ENCODE measurements at regions not wholly inside any gene's neighbourhood (a gene's known extent, or its start where the extent isn't known, plus 50 kb on each side); places are given as distances from the start of the nearest gene placed in this dataset.

- Histone ChIP-seq H3K27ac (no peak overlapping the region), H3F3A (ENCODE audit: low read depth) (no peaks in the 10 kb centered on the region), H3K79me2 (ENCODE audit: low read depth) (no peaks in the 10 kb centered on the region), H2AFZ (replicated peaks) (no peak overlapping the region), H3K4me3 (no peak overlapping the region), H3K27me3 (no peaks in the 10 kb centered on the region), H3K4me1 (no peaks in the 10 kb centered on the region), H3K4me2 (no peak overlapping the region), H3K36me3 (no peaks in the 10 kb centered on the region), H3K9ac (no peak overlapping the region), H4K20me1 (ENCODE audit: low read depth) (no peaks in the 10 kb centered on the region), H3K9me3 (ENCODE audit: low read depth) (no peaks in the 10 kb centered on the region)
- no peak for DNase-seq (ENCODE audit: low spot score)
- Mint-ChIP-seq H3K27ac (no peak overlapping the region), H3K36me3 (no peaks in the 10 kb centered on the region), H3K9me3 (peaks cover 5% of the 10 kb centered on the region), H3K4me3 (no peak overlapping the region), H3K27me3 (ENCODE audit: insufficient read depth, low read depth) (peaks cover 2% of the 10 kb centered on the region), H3K4me1 (peaks cover 2% of the 10 kb centered on the region)
- TF ChIP-seq, protein P1, sequence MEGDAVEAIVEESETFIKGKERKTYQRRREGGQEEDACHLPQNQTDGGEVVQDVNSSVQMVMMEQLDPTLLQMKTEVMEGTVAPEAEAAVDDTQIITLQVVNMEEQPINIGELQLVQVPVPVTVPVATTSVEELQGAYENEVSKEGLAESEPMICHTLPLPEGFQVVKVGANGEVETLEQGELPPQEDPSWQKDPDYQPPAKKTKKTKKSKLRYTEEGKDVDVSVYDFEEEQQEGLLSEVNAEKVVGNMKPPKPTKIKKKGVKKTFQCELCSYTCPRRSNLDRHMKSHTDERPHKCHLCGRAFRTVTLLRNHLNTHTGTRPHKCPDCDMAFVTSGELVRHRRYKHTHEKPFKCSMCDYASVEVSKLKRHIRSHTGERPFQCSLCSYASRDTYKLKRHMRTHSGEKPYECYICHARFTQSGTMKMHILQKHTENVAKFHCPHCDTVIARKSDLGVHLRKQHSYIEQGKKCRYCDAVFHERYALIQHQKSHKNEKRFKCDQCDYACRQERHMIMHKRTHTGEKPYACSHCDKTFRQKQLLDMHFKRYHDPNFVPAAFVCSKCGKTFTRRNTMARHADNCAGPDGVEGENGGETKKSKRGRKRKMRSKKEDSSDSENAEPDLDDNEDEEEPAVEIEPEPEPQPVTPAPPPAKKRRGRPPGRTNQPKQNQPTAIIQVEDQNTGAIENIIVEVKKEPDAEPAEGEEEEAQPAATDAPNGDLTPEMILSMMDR (IDR thresholded peaks at IDR 0.05) = no peak
Observed at GRCh38 chr5:68011259-68011760, 204.2 kb upstream of the PIK3R1 start.

GRCh38 chr5:68010740-68011139 is 204.8 kb upstream of the PIK3R1 start:
- peaks cover 2% of the 10 kb centered on the region for H3K27me3 Mint-ChIP-seq (ENCODE audit: insufficient read depth, low read depth)
- TF ChIP-seq, protein P1 (IDR thresholded peaks at IDR 0.05) = no peak
- no peak for TF ChIP-seq EZH2phosphoT487 (IDR thresholded peaks at IDR 0.05)
- no peak for TF ChIP-seq EZH2 (IDR thresholded peaks at IDR 0.05)
- no peaks in the 10 kb centered on the region for H3K4me1 ChIP-seq
- DNase-seq (ENCODE audit: low spot score) = no peak
- no peak overlapping the region for H3K4me3 ChIP-seq
- no peaks in the 10 kb centered on the region for H3K36me3 ChIP-seq
- no peak overlapping the region for H3K27ac ChIP-seq
- no peak overlapping the region for H3K9ac ChIP-seq
- no peaks in the 10 kb centered on the region for H3K79me2 ChIP-seq (ENCODE audit: low read depth)
- H3F3A ChIP-seq (ENCODE audit: low read depth) = no peaks in the 10 kb centered on the region
- peaks cover 2% of the 10 kb centered on the region for H3K4me1 Mint-ChIP-seq
- no peak overlapping the region for H2AFZ ChIP-seq (replicated peaks)
- peaks cover 5% of the 10 kb centered on the region for H3K9me3 Mint-ChIP-seq
- no peaks in the 10 kb centered on the region for H3K36me3 Mint-ChIP-seq
- no peaks in the 10 kb centered on the region for H3K9me3 ChIP-seq (ENCODE audit: low read depth)
- H3K4me3 Mint-ChIP-seq = no peak overlapping the region
- no peaks in the 10 kb centered on the region for H4K20me1 ChIP-seq (ENCODE audit: low read depth)
- no peak overlapping the region for H3K27ac Mint-ChIP-seq
- H3K4me2 ChIP-seq = no peak overlapping the region
- H3K27me3 ChIP-seq = no peaks in the 10 kb centered on the region

DNA sequence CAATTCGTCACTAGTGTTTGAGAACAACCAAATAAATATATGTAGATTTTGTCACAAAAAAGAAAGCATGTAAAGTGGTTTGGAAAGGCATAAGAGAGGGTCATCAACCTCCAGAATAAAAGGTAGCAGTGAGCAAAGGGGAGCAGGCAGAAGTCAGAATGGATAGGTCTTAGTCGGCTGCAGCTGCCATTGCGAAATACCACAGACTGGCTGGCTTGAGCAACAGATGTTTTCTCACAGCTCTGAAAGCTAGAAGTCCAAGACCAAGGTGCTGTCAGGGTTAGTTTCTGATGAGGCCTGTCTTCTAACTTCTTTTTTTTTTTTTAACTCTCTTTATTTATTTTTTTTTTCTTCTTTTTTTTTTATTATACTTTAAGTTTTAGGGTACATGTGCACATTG is 208.1 kb upstream of the PIK3R1 start:
- H3K79me2 ChIP-seq (ENCODE audit: low read depth) = no peaks in the 10 kb centered on the region
- H3K9me3 ChIP-seq (ENCODE audit: low read depth) = no peaks in the 10 kb centered on the region
- no peaks in the 10 kb centered on the region for H3K36me3 ChIP-seq
- TF ChIP-seq EZH2 (IDR thresholded peaks at IDR 0.05) (no peak), EZH2phosphoT487 (IDR thresholded peaks at IDR 0.05) (no peak)
- TF ChIP-seq, protein P1 (IDR thresholded peaks at IDR 0.05) = no peak
- no peak overlapping the region for H3K27ac ChIP-seq
- no peaks in the 10 kb centered on the region for H4K20me1 ChIP-seq (ENCODE audit: low read depth)
- no peak overlapping the region for H3K4me2 ChIP-seq
- H3K4me3 ChIP-seq = no peak overlapping the region
- peaks cover 2% of the 10 kb centered on the region for H3K27me3 Mint-ChIP-seq (ENCODE audit: insufficient read depth, low read depth)
- no peak overlapping the region for H3K27ac Mint-ChIP-seq
- no peaks in the 10 kb centered on the region for H3K27me3 ChIP-seq
- no peaks in the 10 kb centered on the region for H3K4me1 ChIP-seq
- H3K4me1 Mint-ChIP-seq = no peaks in the 10 kb centered on the region
- no peak for DNase-seq (ENCODE audit: low spot score)
- no peaks in the 10 kb centered on the region for H3F3A ChIP-seq (ENCODE audit: low read depth)
- H3K4me3 Mint-ChIP-seq = no peak overlapping the region
- no peak overlapping the region for H3K9ac ChIP-seq
- no peaks in the 10 kb centered on the region for H3K36me3 Mint-ChIP-seq
- H2AFZ ChIP-seq (replicated peaks) = no peak overlapping the region
- H3K9me3 Mint-ChIP-seq = peaks cover 5% of the 10 kb centered on the region

Measured in neural progenitor cell (in vitro differentiated cells).